B cell (primary cell): ENCODE measurements at regions not wholly inside any gene's neighbourhood (a gene's known extent, or its start where the extent isn't known, plus 50 kb on each side); places are given as distances from the start of the nearest gene placed in this dataset.

Experiments used
- ATAC-seq: fragments of 200-7000 bp; cut with Tn5 transposase; one replicate; pipeline ENCODE4 v1.10.0; 2021; ENCODE audit warnings: low read depth, mild to moderate bottlenecking, moderate number of reproducible peaks, moderate library complexity
- CTCF ChIA-PET: fragments of 350-600 bp; sonication (Branson Sonifier 250); formaldehyde crosslinking; loops from one replicate; lab custom pipeline; 2021; ENCODE audit warnings: antibody characterized with exemption, inconsistent platforms; lab: Charles Lee
- POLR2A ChIA-PET: fragments of 350-600 bp; sonication (Branson Sonifier 250); formaldehyde crosslinking; loops from one replicate; lab custom pipeline; 2021; ENCODE audit warnings: antibody characterized with exemption; lab: Charles Lee
- DNase-seq: peaks from one replicate; pipeline ENCODE4 v3.0.0; 2013
- H2AFZ ChIP-seq: 2 replicates; pipeline ENCODE4 v1.6.1; 2012; ENCODE audit warnings: mild to moderate bottlenecking, low read depth, low read length; ENCODE audit not compliant: insufficient read depth, poor library complexity, severe bottlenecking
- H3K27ac ChIP-seq, 2 donors: 1 replicate in 1 of 2; 2 replicates in 1 of 2; pipeline ENCODE4 v1.5.1; 2012 to 2013; ENCODE audit warnings: low read length in 2 of 2, mild to moderate bottlenecking in 2 of 2, moderate library complexity in 1 of 2
- H3K27me3 ChIP-seq, 4 experiments: fragments of 200-600 bp in 1 of 4; sonication (generic) in 1 of 4; replicated peaks in 1 of 4; 1 replicate in 2 of 4; 2 replicates in 2 of 4; pipeline versions ENCODE4 v1.6.1 to v1.7.0; 2013 to 2016; ENCODE audit warnings: low read length in 3 of 4, mild to moderate bottlenecking in 2 of 4, mixed read lengths in 1 of 4, moderate library complexity in 1 of 4; ENCODE audit not compliant: insufficient read depth in 4 of 4, control insufficient read depth in 3 of 4; ENCODE audit errors: control extremely low read depth in 1 of 4
- H3K36me3 ChIP-seq, 2 experiments: replicated peaks in 1 of 2; 1 replicate in 1 of 2; 2 replicates in 1 of 2; pipeline versions ENCODE4 v1.6.1 to v1.7.1; 2013; ENCODE audit warnings: low read length in 1 of 2; ENCODE audit not compliant: insufficient read depth in 2 of 2, control insufficient read depth in 1 of 2; ENCODE audit errors: control extremely low read depth in 1 of 2, extremely low read depth in 1 of 2
- H3K4me1 ChIP-seq, 2 donors: fragments of 200-600 bp in 1 of 2; sonication (generic) in 1 of 2; 1 replicate in 1 of 2; 2 replicates in 1 of 2; pipeline versions ENCODE4 v1.5.1 to v1.6.1; 2013 to 2017; ENCODE audit warnings: low read length in 2 of 2; ENCODE audit not compliant: control insufficient read depth in 2 of 2, insufficient read depth in 2 of 2
- H3K4me2 ChIP-seq: replicated peaks from 2 replicates; pipeline ENCODE3; 2012; ENCODE audit warnings: mild to moderate bottlenecking, low read depth, low read length; ENCODE audit not compliant: poor library complexity, severe bottlenecking
- H3K4me3 ChIP-seq, 5 experiments: fragments of 200-600 bp in 1 of 5; sonication (generic) in 1 of 5; 1 replicate in 3 of 5; 2 replicates in 2 of 5; pipeline versions ENCODE4 v1.5.1 to v1.7.0; 2011 to 2016; ENCODE audit warnings: low read length in 4 of 5, mild to moderate bottlenecking in 4 of 5, low read depth in 2 of 5, control low read depth in 1 of 5, moderate library complexity in 1 of 5; ENCODE audit not compliant: insufficient read depth in 1 of 5; ENCODE audit errors: control extremely low read depth in 1 of 5, extremely low read depth in 1 of 5
- H3K79me2 ChIP-seq: fragments of 200-600 bp; sonication (generic); one replicate; pipeline ENCODE4 v1.6.0; 2016; ENCODE audit warnings: low read length; ENCODE audit not compliant: control insufficient read depth, insufficient read depth
- H3K9ac ChIP-seq: fragments of 200-600 bp; sonication (generic); 2 replicates; pipeline ENCODE4 v1.6.1; 2017; ENCODE audit warnings: mild to moderate bottlenecking, low read length, moderate library complexity
- H3K9me3 ChIP-seq, 3 donors: one replicate each; pipeline versions ENCODE4 v1.6.1 to v1.7.1; 2013; ENCODE audit warnings: low read length in 2 of 3; ENCODE audit not compliant: control insufficient read depth in 2 of 3, insufficient read depth in 1 of 3; ENCODE audit errors: control extremely low read depth in 1 of 3
- H4K20me1 ChIP-seq: 2 replicates; pipeline ENCODE4 v1.6.0; 2012; ENCODE audit warnings: mild to moderate bottlenecking, low read length; ENCODE audit not compliant: insufficient read depth, control insufficient read depth, poor library complexity, severe bottlenecking
- H3K27ac Mint-ChIP-seq: one replicate; pipeline ENCODE4 v1.8.0; 2021; ENCODE audit warnings: mixed read lengths
- H3K27me3 Mint-ChIP-seq: one replicate; pipeline ENCODE4 v1.8.0; 2021; ENCODE audit warnings: mixed read lengths
- H3K4me1 Mint-ChIP-seq: one replicate; pipeline ENCODE4 v1.8.0; 2021; ENCODE audit warnings: mixed read lengths
- H3K4me3 Mint-ChIP-seq: one replicate; pipeline ENCODE4 v1.8.0; 2021; ENCODE audit warnings: mixed read lengths
- H3K9me3 Mint-ChIP-seq: one replicate; pipeline ENCODE4 v1.8.0; 2022; ENCODE audit warnings: mixed read lengths; ENCODE audit not compliant: insufficient read depth
- EZH2 ChIP-seq: IDR thresholded peaks from 2 replicates; pipeline ENCODE4 v1.6.1; 2012; ENCODE audit warnings: borderline replicate concordance, low read depth, mild to moderate bottlenecking, moderate library complexity, low read length; ENCODE audit not compliant: insufficient read depth, poor library complexity, severe bottlenecking
- WGBS: methylation state at CpG from one replicate; pipeline ENCODE4 v1.1.5; 2013; ENCODE audit warnings: missing lambda C conversion rate; ENCODE audit not compliant: insufficient coverage; 5-methylcytosine and 5-hydroxymethylcytosine counted together
- intact Hi-C: fragments of 100-400 bp; cut with micrococcal nuclease; formaldehyde crosslinking; loops from one replicate; pipeline ENCODE4 v1.10.0; 2022
- TF ChIP-seq, protein P1 (sequence below): fragments of 200-600 bp; IDR thresholded peaks from one replicate; pipeline ENCODE4 v1.8.0; 2022; ENCODE audit warnings: antibody characterized with exemption, mild to moderate bottlenecking

DNA sequence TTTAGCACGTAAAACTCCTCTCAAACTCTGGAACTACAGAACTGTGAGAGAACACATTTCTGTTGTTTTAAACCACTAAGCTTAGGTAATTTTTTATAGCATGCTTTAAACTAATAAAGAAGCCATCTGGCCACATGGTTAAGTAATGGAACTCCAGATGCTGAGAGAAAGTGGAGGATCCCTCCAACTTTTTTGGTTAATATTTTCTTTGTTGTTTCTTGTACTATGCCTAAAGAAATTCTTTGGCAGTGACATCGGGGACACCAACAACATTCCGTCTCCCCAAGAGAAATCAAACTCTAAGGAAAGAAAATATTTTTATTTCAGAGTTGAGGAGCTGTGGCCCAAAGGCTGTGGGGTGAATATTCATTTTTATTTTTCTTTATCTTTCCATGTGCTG lies 734.8 kb upstream of the CDH9 start:
- ChIA-PET POLR2A (no interaction called here), CTCF (no interaction called here)
- Histone ChIP-seq H3K4me2 (no peak overlapping the region), H3K27ac (no peak overlapping the region), H3K4me3 (no peak overlapping the region), H3K9ac (no peak overlapping the region), H4K20me1 (no peaks in the 10 kb centered on the region), H3K27me3 (no peaks in the 10 kb centered on the region), H3K4me1 (no peaks in the 10 kb centered on the region), H2AFZ (no peak overlapping the region), H3K79me2 (no peaks in the 10 kb centered on the region), H3K9me3 (no peaks in the 10 kb centered on the region), H3K36me3 (no peaks in the 10 kb centered on the region)
- Mint-ChIP-seq H3K9me3 (peaks cover 4% of the 10 kb centered on the region), H3K27ac (no peak overlapping the region), H3K4me1 (no peaks in the 10 kb centered on the region), H3K4me3 (no peak overlapping the region), H3K27me3 (no peaks in the 10 kb centered on the region)
- no peak for TF ChIP-seq EZH2
- TF ChIP-seq, protein P1, sequence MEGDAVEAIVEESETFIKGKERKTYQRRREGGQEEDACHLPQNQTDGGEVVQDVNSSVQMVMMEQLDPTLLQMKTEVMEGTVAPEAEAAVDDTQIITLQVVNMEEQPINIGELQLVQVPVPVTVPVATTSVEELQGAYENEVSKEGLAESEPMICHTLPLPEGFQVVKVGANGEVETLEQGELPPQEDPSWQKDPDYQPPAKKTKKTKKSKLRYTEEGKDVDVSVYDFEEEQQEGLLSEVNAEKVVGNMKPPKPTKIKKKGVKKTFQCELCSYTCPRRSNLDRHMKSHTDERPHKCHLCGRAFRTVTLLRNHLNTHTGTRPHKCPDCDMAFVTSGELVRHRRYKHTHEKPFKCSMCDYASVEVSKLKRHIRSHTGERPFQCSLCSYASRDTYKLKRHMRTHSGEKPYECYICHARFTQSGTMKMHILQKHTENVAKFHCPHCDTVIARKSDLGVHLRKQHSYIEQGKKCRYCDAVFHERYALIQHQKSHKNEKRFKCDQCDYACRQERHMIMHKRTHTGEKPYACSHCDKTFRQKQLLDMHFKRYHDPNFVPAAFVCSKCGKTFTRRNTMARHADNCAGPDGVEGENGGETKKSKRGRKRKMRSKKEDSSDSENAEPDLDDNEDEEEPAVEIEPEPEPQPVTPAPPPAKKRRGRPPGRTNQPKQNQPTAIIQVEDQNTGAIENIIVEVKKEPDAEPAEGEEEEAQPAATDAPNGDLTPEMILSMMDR = no peak
- intact Hi-C loops = no loop called here
- WGBS = no CpG with 5 or more reads among the region's 3 CpGs
- ATAC-seq (no peak), DNase-seq (no peak)

DNA sequence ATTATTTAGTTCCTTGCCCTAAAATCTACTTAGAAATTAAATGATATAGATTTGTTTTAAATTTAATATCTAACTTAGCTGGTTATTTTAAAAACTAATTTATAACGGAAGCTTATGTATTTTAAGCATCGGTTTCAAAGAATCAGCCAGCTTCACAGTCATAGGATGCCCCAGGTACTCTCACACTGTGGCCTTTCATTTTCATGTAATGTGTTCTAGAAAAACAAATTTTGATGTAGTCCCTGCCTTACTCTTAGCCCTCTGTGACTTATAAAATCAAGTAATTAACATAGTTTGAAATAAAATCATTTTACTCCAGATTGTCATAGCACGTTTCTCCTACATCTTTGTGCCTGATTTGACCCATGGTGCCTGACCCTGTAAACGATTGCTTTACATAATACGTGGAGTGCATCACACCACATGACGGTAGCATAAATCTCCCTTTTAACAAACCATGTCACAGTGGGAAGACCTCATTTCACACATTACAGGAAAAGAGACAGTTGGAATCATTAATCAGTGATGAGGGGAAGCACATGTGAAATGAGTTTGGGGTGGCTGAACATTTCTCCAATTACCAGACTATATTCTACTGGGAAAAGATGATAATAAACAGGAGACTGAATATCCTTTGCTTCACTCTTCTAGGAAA lies 731.5 kb upstream of the CDH9 start:
- no peaks in the 10 kb centered on the region for H3K27me3 Mint-ChIP-seq
- Histone ChIP-seq H3K9ac (no peak overlapping the region), H3K36me3 (no peaks in the 10 kb centered on the region), H4K20me1 (no peaks in the 10 kb centered on the region), H3K4me3 (no peak overlapping the region), H2AFZ (no peak overlapping the region), H3K27me3 (no peaks in the 10 kb centered on the region), H3K9me3 (no peaks in the 10 kb centered on the region), H3K4me2 (no peak overlapping the region), H3K27ac (no peak overlapping the region), H3K79me2 (no peaks in the 10 kb centered on the region), H3K4me1 (no peaks in the 10 kb centered on the region)
- ATAC-seq = no peak
- no peaks in the 10 kb centered on the region for H3K4me1 Mint-ChIP-seq
- no peak overlapping the region for H3K4me3 Mint-ChIP-seq
- TF ChIP-seq, protein P1 = no peak
- no peak for TF ChIP-seq EZH2
- H3K9me3 Mint-ChIP-seq = peaks cover 7% of the 10 kb centered on the region
- POLR2A ChIA-PET = no interaction called here
- CTCF ChIA-PET = no interaction called here
- no peak overlapping the region for H3K27ac Mint-ChIP-seq
- DNase-seq = no peak
- 84% methylated on average over 2 of the region's 6 CpGs for WGBS
- intact Hi-C loops = no loop called here
